OCI-LY1 (cell line): ENCODE measurements at regions not wholly inside any gene's neighbourhood (a gene's known extent, or its start where the extent isn't known, plus 50 kb on each side); places are given as distances from the start of the nearest gene placed in this dataset.
"Not testable (repeated sequence)": the region's sequence is repeated elsewhere in the genome, so short reads cannot be mapped to it uniquely, and the experiment has no call there.

Experiments
- EZH2 ChIP-seq: fragments of 200-600 bp; sonication (generic), shearing (Covaris generic); IDR thresholded peaks from 2 replicates; pipeline ENCODE4 v1.8.0; 2017; ENCODE audit warnings: borderline replicate concordance, mixed run types, mild to moderate bottlenecking, antibody characterized with exemption, low read length, moderate library complexity, mixed read lengths
- TF ChIP-seq, protein P1 (sequence below): fragments of 200-600 bp; sonication (generic), shearing (Covaris generic); IDR thresholded peaks from 2 replicates; pipeline ENCODE4 v1.5.1; 2017; ENCODE audit warnings: mild to moderate bottlenecking, antibody characterized with exemption, low read length, moderate library complexity, mixed read lengths

DNA sequence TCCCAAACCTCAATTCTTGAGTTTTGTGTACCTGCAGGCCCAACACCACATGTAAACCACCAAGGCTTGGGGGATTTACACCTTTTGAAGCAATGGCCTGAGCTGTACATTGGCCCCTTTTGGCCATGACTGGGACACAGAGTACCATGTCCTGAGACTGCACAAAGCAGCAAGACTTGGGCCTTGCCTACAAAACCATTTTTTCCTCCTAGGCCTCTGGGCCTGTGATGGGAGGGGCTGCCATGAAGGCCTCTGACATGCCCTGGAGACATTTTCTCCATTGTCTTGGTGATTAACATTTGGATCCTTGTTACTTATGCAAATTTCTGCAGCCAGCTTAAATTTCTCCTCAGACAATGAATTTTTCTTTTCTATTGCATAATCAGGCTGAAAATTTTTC lies 455.9 kb upstream of the NR3C2 start:
- TF ChIP-seq, protein P1, sequence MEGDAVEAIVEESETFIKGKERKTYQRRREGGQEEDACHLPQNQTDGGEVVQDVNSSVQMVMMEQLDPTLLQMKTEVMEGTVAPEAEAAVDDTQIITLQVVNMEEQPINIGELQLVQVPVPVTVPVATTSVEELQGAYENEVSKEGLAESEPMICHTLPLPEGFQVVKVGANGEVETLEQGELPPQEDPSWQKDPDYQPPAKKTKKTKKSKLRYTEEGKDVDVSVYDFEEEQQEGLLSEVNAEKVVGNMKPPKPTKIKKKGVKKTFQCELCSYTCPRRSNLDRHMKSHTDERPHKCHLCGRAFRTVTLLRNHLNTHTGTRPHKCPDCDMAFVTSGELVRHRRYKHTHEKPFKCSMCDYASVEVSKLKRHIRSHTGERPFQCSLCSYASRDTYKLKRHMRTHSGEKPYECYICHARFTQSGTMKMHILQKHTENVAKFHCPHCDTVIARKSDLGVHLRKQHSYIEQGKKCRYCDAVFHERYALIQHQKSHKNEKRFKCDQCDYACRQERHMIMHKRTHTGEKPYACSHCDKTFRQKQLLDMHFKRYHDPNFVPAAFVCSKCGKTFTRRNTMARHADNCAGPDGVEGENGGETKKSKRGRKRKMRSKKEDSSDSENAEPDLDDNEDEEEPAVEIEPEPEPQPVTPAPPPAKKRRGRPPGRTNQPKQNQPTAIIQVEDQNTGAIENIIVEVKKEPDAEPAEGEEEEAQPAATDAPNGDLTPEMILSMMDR, result not testable (repeated sequence)
- TF ChIP-seq EZH2, result not testable (repeated sequence)
